HG03045 (cell line): ENCODE measurements at regions not wholly inside any gene's neighbourhood (a gene's known extent, or its start where the extent isn't known, plus 50 kb on each side); places are given as distances from the start of the nearest gene placed in this dataset.

Experiments used
- ATAC-seq: cut with Tn5 transposase; IDR thresholded peaks from one replicate; pipeline ENCODE4 v1.9.1; 2021; ENCODE audit warnings: mild to moderate bottlenecking, moderate library complexity; ENCODE audit not compliant: unreplicated experiment

- no peak for ATAC-seq
Measured at GRCh38 chr6:144855375-144855774, 570.2 kb downstream of the UTRN start.

- ATAC-seq: no peak
Measured at GRCh38 chr6:144855812-144856531, 570.8 kb downstream of the UTRN start.

GRCh38 chr6:144856622-144857021, 571.5 kb downstream of the UTRN start:
- no peak for ATAC-seq

GRCh38 chr6:144857086-144857485, 572.0 kb downstream of the UTRN start:
- no peak for ATAC-seq

GRCh38 chr6:144862769-144863168, 577.6 kb downstream of the UTRN start:
- no peak for ATAC-seq

GRCh38 chr6:144867761-144868160, 582.6 kb downstream of the UTRN start:
- ATAC-seq: no peak

- ATAC-seq: no peak
Measured at GRCh38 chr6:144870782-144871181, 585.6 kb downstream of the UTRN start.

- no peak for ATAC-seq
Measured at GRCh38 chr6:144873623-144874378, 588.7 kb downstream of the UTRN start.

- ATAC-seq: no peak
Measured at GRCh38 chr6:144876689-144877088, 591.6 kb downstream of the UTRN start.

GRCh38 chr6:144877118-144877517, 592.0 kb downstream of the UTRN start:
- ATAC-seq: no peak

- ATAC-seq: no peak
Measured at GRCh38 chr6:144878577-144878976, 593.4 kb downstream of the UTRN start.

GRCh38 chr6:144879436-144879835, 594.3 kb downstream of the UTRN start:
- no peak for ATAC-seq

- ATAC-seq: no peak
Measured at GRCh38 chr6:144882425-144882824, 597.3 kb downstream of the UTRN start.

GRCh38 chr6:144883915-144884314, 598.8 kb downstream of the UTRN start:
- no peak for ATAC-seq

- ATAC-seq: no peak
Measured at GRCh38 chr6:144885817-144886216, 600.7 kb downstream of the UTRN start.

- ATAC-seq: no peak
Measured at GRCh38 chr6:144886682-144887081, 601.5 kb downstream of the UTRN start.

- no peak for ATAC-seq
Measured at GRCh38 chr6:144888621-144889020, 603.5 kb downstream of the UTRN start.

GRCh38 chr6:144893680-144894151, 608.6 kb downstream of the UTRN start:
- no peak for ATAC-seq

GRCh38 chr6:144894240-144894639, 609.1 kb downstream of the UTRN start:
- no peak for ATAC-seq

GRCh38 chr6:144895313-144896278, 610.5 kb downstream of the UTRN start:
- no peak for ATAC-seq

GRCh38 chr6:144896289-144896688, 611.2 kb downstream of the UTRN start:
- ATAC-seq: no peak
